HPDE6-E6E7 (cell line): ENCODE measurements at regions not wholly inside any gene's neighbourhood (a gene's known extent, or its start where the extent isn't known, plus 50 kb on each side); places are given as distances from the start of the nearest gene placed in this dataset.

ENCODE experiments used
- DNase-seq: peaks from one replicate; pipeline ENCODE4 v3.0.0; 2011; ENCODE audit warnings: missing footprints; ENCODE audit errors: extremely low spot score

GRCh38 chr14:42004321-42004720 is 397.6 kb downstream of the LRFN5 start:
- no peak for DNase-seq

- DNase-seq: no peak
Observed at GRCh38 chr14:42002141-42002540, 395.5 kb downstream of the LRFN5 start.

DNA sequence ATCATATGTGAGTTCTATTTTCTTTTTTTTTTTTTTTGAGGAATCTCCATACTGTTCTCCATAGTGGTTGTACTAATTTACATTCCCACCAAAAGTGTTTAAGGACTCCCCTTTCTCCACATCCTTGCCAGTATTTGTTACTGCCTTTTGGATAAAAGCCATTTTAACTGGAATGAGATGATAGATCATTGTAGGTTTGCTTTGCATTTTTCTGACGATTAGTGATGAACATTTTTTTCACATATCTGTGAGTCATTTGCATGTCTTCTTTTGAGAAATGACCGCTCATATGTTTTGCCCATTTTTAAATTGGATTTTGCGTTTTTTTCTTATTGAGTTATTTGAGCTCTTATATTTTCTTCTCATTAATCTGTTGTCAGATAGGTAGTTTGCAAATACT is 394.8 kb downstream of the LRFN5 start:
- DNase-seq: no peak

DNA sequence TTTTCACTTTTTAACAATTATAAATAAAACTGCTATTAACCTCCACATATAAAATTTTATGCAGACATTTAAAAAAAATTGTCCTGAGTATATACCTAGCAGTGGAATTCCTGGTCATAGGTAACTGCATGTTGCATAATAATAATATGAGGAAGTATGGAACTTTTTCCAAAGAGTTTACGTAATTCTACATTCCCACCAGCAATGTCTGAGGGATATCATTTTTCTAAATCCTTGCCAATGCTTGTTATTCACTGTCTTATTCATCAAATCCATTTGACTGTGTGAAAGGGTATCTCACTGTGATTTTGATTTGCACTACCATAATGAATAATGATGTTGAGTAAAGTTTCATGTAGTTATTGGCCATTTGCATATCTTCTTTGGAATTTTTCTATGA is 393.8 kb downstream of the LRFN5 start:
- DNase-seq: no peak

- no peak for DNase-seq
Observed at GRCh38 chr14:41993687-41994086, 387.0 kb downstream of the LRFN5 start.

DNA sequence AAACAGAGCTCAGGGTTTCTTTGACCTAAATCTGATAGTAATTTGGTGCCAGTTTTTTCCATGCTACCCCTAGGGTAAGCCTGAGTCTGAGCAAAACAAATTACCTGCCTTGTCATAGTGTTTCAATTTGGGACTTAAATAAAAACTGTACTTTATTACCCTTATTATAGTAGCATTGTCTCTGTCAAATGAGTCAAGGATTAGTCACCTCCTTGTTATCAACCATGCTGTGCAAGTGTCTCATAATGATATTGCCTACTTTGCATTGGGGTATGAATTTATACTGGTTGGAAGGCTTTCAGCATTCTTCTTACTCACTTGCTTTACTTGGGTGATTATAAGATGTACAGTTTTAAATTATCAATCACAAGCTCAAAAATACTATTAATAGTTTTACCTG is 380.0 kb downstream of the LRFN5 start:
- DNase-seq: peak; percentile 37

GRCh38 chr14:41986083-41986645 is 379.5 kb downstream of the LRFN5 start:
- DNase-seq: no peak

DNA sequence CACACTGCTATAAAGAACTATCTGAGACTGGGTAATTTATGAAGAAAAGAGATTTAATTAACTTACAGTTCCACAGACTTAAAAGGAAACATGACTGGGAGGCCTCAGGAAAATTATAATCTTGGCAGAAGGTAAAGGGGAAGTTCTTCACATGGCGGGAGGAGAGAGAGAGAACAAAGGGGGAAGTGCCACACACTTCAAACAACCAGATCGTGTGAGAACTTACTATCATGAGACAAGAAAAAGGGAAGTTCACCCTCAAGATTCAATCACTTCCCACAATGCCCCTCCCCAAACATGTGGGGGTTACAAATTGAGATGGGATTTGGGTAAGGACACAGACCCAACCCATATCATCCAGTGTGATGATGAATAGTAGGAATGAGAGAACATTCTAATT is 366.5 kb downstream of the LRFN5 start:
- DNase-seq: no peak

GRCh38 chr14:41972531-41972930 is 365.9 kb downstream of the LRFN5 start:
- no peak for DNase-seq

DNA sequence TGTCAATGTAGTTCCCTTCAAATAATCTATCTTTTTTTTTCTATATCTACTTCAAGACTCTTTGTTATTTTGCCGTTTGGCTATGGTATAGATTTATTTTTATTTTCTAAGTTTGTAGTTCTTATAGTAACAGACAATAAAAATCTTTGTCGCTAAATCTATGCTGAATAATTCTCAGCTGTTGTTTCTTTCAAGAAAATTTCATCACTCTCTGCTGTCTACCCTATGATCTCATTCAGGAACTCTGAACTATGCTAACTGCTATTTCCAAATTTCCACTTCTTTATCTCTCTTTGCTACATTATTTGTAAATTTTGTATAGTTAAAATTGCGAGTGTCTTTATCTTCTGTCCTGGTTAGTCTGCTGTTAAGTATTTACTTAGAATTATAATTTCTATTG is 353.6 kb downstream of the LRFN5 start:
- DNase-seq: no peak

- no peak for DNase-seq
Observed at GRCh38 chr14:41957459-41957858, 350.8 kb downstream of the LRFN5 start.
